ENCODE measurements at regions not wholly inside any gene's neighbourhood (a gene's known extent, or its start where the extent isn't known, plus 50 kb on each side); places are given as distances from the start of the nearest gene placed in this dataset.

- H3K4me3 Mint-ChIP-seq = no peak overlapping the region
- no peak overlapping the region for H3K27ac Mint-ChIP-seq
- peaks cover 3% of the 10 kb centered on the region for H3K27me3 Mint-ChIP-seq
- no peak for DNase-seq
- H3K36me3 Mint-ChIP-seq = no peaks in the 10 kb centered on the region
- H3K4me1 Mint-ChIP-seq = no peaks in the 10 kb centered on the region
- no peaks in the 10 kb centered on the region for H3K9me3 Mint-ChIP-seq
Measured at GRCh38 chr2:150599889-150600288, 112.4 kb upstream of the RND3 start.

DNA sequence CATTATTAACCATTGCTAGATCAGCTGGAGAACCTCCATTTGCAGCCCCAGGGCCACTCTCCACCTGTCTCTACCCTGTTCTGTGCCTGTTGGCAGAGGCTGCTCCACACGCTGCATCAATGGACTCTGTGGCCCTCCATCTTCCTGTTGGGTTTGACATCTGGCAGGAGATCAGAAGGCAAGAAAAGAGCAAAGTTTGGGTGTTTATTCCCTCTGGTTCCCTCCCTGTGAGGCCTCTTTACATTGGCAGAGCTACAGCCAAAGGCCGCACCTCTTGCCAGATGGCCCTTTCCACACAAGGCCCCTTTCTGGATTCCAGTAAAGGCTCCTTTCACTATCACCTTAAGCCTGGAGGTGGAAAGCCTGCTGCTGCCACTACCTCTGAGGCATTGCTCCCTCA is 110.9 kb upstream of the RND3 start:
- H3K4me1 Mint-ChIP-seq = no peaks in the 10 kb centered on the region
- DNase-seq = no peak
- no peaks in the 10 kb centered on the region for H3K9me3 Mint-ChIP-seq
- H3K4me3 Mint-ChIP-seq = no peak overlapping the region
- H3K36me3 Mint-ChIP-seq = no peaks in the 10 kb centered on the region
- no peak overlapping the region for H3K27ac Mint-ChIP-seq
- peaks cover 3% of the 10 kb centered on the region for H3K27me3 Mint-ChIP-seq

DNA sequence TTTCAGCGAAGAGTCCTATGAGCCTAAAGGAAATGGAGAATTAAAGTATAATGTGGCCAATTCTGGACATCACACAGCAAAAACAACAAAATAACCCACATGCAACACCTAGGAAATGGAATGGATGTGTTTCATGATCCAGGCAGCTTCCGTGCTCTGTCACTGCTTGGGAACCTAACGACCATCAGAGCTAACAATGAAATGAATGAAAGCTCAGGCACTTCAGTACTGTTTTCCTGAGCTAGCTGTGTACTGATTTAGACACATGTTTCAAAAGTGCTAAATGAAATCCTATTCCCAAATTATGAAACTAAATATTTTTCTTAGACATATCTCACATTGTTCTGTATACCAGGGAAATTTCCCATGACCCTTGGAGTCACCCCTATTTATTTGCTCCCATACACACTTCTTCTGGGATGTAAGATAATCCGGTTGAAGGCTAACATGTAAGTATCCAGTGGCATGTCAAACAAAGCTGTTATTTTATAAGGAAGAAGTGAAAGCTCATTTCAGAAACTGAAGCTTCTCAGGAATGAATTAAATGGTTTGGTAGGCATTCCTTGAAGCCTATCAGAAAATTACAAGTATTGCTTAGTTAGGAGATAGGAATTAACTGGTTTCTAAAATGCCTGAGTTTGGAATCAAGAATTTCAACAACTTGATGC is 108.5 kb upstream of the RND3 start:
- Mint-ChIP-seq H3K27me3 (peaks cover 3% of the 10 kb centered on the region), H3K36me3 (no peaks in the 10 kb centered on the region), H3K9me3 (no peaks in the 10 kb centered on the region), H3K27ac (no peak overlapping the region), H3K4me1 (no peaks in the 10 kb centered on the region), H3K4me3 (no peak overlapping the region)
- DNase-seq = no peak

- H3K9me3 Mint-ChIP-seq = no peaks in the 10 kb centered on the region
- no peaks in the 10 kb centered on the region for H3K4me1 Mint-ChIP-seq
- H3K27me3 Mint-ChIP-seq = peaks cover 3% of the 10 kb centered on the region
- DNase-seq = no peak
- no peak overlapping the region for H3K4me3 Mint-ChIP-seq
- H3K36me3 Mint-ChIP-seq = no peaks in the 10 kb centered on the region
- no peak overlapping the region for H3K27ac Mint-ChIP-seq
Measured at GRCh38 chr2:150594299-150594698, 106.8 kb upstream of the RND3 start.

GRCh38 chr2:150591496-150592285 is 104.2 kb upstream of the RND3 start:
- Mint-ChIP-seq H3K27me3 (no peaks in the 10 kb centered on the region), H3K4me1 (no peaks in the 10 kb centered on the region), H3K4me3 (no peak overlapping the region), H3K9me3 (no peaks in the 10 kb centered on the region), H3K27ac (no peak overlapping the region), H3K36me3 (no peaks in the 10 kb centered on the region)
- DNase-seq = no peak

DNA sequence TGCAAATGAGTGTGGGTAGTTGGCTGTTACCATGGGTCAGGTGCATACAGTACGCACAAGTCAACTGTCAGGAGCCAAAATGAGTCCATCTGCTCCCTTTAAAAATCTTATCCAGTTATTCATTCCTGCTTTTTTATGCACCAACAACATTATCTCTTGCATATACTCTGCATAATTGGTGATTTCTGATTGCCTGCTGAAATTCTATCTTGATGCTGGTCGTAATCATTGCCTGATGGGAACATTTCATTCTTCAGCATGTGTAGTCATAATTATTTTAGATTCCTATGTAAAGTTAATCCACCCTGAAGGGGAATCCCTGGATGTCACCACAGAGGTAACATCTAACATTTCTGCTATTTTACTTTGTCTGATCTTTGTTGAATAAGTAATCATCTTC is 102.2 kb upstream of the RND3 start:
- H3K27ac Mint-ChIP-seq = no peak overlapping the region
- H3K36me3 Mint-ChIP-seq = no peaks in the 10 kb centered on the region
- no peaks in the 10 kb centered on the region for H3K9me3 Mint-ChIP-seq
- no peak for DNase-seq
- no peaks in the 10 kb centered on the region for H3K4me1 Mint-ChIP-seq
- H3K4me3 Mint-ChIP-seq = no peak overlapping the region
- H3K27me3 Mint-ChIP-seq = no peaks in the 10 kb centered on the region

DNA sequence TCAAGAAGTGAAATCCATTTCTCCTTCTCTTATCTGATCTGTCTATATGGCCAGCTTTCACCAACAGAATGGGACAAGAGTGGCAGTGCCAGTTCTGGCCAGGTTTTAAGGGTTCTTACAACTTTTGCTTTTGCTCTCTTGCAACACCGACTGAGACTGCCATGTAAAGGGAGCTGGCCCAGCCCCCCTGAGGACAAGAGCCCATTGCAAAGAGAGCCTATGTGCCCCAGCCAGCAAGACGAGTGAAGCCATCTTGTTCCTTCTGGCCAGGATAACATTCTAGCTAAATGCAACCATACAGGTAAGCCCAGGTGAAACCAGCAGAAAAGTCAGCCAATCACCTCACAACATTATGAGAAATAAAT is 101.0 kb upstream of the RND3 start:
- no peak for DNase-seq
- Mint-ChIP-seq H3K4me1 (no peaks in the 10 kb centered on the region), H3K27me3 (no peaks in the 10 kb centered on the region), H3K9me3 (no peaks in the 10 kb centered on the region), H3K36me3 (no peaks in the 10 kb centered on the region), H3K4me3 (no peak overlapping the region), H3K27ac (no peak overlapping the region)

DNA sequence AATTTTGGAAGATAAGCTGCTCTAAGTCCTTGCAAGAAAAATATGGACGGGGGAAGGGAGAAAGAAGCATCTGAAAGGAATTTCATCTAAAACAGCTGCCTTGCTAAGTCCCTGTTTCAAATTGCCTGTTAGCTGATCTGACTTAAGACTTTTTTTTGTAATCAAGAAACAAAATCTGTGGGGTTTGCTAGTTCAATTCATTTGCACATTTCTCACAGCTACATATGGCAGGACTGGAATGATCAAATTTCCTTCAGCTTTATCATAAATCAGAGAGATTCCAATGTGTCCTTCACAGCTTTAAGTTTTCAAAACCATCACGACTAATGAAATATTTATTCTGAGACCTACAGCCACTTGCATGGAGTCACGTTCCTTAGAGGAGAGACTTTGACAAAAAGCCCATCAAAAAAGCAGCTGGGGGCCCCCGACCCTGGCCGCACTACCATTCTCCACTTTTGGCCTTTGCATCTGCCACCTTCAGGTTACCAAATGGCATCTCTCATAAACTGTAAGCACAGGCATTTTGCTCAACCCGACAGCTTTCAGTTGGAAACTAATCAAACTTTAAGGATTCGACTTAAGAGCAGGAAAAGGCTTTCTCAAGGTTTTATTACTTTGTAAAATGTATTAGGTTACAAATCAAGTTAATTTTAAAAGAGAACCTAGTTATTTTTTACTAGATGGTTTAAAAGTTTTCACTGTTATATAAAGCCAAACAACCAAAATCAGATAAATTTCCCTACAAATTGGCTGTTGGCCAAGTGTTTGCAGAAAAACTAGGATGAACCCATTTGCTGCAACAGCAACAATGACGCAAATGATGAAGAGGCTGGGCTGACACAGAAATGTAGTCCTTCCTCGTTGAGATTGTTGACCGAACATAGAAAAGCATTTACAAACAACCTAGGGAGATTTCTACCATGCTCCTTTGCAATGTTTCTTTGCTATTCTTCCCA is 100.4 kb upstream of the RND3 start:
- H3K9me3 Mint-ChIP-seq = no peaks in the 10 kb centered on the region

DNA sequence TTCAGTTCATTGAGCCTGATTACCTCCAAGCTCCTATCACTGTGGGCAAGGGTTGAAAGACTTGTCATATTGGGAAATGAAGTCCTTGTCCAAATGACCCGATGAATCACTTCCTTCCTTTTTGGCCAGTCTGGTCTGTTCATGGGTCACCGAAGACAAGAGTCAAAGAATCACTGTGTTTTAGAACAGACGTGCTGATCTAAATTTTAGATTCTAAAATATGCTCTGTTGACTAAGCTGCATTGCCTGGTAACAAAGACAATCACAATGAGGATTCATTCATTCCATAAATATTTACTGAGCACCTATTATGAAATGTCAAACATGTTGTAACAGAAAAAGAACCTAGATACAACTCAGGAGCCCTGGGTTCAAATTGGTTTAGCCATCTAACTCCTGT is 99.4 kb upstream of the RND3 start:
- no peaks in the 10 kb centered on the region for H3K36me3 Mint-ChIP-seq
- H3K4me1 Mint-ChIP-seq = no peaks in the 10 kb centered on the region
- H3K9me3 Mint-ChIP-seq = no peaks in the 10 kb centered on the region
- no peak for DNase-seq
- H3K4me3 Mint-ChIP-seq = no peak overlapping the region
- H3K27me3 Mint-ChIP-seq = no peaks in the 10 kb centered on the region
- no peak overlapping the region for H3K27ac Mint-ChIP-seq

More for the DNA sequence above, 100.4 kb upstream of the RND3 start:
- Mint-ChIP-seq H3K27me3 (no peaks in the 10 kb centered on the region), H3K27ac (no peak overlapping the region), H3K4me1 (no peaks in the 10 kb centered on the region), H3K4me3 (no peak overlapping the region), H3K36me3 (no peaks in the 10 kb centered on the region)
- no peak for DNase-seq

DNA sequence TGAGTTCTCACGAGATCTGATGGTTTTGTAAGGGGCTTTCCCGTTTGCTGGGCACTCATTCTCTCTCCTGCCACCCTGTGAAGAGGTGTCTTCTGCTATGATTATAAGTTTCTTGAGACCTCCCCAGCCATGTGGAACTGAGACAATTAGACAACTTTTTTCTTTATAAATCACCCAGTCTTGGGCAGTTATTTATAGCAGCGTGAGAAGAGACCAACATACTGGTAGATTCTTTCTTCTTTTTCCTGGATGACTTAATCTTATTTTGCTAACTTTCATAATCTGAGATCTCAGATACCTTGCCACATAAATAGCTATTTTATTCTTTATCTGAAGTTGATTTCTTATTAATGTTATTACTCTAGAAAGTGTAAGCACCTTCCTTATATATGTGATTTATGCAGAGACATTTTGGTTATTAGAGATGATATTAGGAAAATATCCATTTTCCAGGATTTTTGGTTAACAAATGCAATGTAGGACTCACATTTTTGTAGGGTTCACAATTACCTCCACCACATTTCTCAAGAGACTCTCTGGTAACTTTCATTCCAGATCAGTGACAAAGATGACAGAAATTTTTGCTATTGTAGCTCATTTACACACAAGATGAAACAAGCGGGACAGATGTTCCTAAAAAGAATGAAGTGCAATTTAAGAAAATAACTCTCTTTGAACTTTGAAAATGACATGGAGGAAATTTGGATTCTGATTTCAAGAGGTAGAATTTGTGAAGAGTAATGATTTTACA is 97.9 kb upstream of the RND3 start:
- H3K4me3 Mint-ChIP-seq = no peak overlapping the region
- DNase-seq = no peak
- H3K27me3 Mint-ChIP-seq = peaks cover 3% of the 10 kb centered on the region
- H3K36me3 Mint-ChIP-seq = no peaks in the 10 kb centered on the region
- H3K27ac Mint-ChIP-seq = no peak overlapping the region
- no peaks in the 10 kb centered on the region for H3K4me1 Mint-ChIP-seq
- no peaks in the 10 kb centered on the region for H3K9me3 Mint-ChIP-seq

- Mint-ChIP-seq H3K4me3 (no peak overlapping the region), H3K27ac (no peak overlapping the region), H3K36me3 (no peaks in the 10 kb centered on the region), H3K4me1 (no peaks in the 10 kb centered on the region), H3K27me3 (peaks cover 3% of the 10 kb centered on the region), H3K9me3 (no peaks in the 10 kb centered on the region)
- no peak for DNase-seq
Measured at GRCh38 chr2:150584081-150584480, 96.6 kb upstream of the RND3 start.

- Mint-ChIP-seq H3K9me3 (peaks cover 6% of the 10 kb centered on the region), H3K36me3 (no peaks in the 10 kb centered on the region), H3K27me3 (peaks cover 3% of the 10 kb centered on the region), H3K27ac (no peak overlapping the region), H3K4me1 (no peaks in the 10 kb centered on the region), H3K4me3 (no peak overlapping the region)
- no peak for DNase-seq
Measured at GRCh38 chr2:150581717-150582472, 94.4 kb upstream of the RND3 start.

DNA sequence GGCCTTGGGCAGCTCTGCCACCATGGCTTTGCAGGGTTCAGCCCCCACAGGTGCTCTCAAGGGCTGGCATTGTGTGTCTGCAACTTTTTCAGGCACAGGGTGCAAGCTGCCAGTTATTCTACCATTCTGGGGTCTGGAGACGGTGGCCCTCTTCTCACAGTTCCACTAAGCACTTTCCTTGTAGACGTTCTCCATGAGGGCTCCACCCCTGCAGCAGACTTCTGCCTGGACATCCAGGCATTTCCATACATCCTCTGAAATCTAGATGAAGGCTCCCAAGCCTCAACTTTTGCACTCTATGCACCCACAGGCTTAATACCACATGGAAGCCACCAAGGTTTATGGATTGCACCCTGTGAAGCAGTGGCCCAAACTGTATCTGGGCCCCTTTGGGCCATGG is 91.0 kb upstream of the RND3 start:
- DNase-seq = no peak
- Mint-ChIP-seq H3K4me1 (no peaks in the 10 kb centered on the region), H3K27me3 (peaks cover 3% of the 10 kb centered on the region), H3K4me3 (no peak overlapping the region), H3K27ac (no peak overlapping the region), H3K9me3 (peaks cover 6% of the 10 kb centered on the region), H3K36me3 (no peaks in the 10 kb centered on the region)

- Mint-ChIP-seq H3K9me3 (peaks cover 6% of the 10 kb centered on the region), H3K36me3 (no peaks in the 10 kb centered on the region), H3K4me1 (no peaks in the 10 kb centered on the region), H3K27me3 (peaks cover under 1% of the 10 kb centered on the region), H3K4me3 (no peak overlapping the region), H3K27ac (no peak overlapping the region)
- no peak for DNase-seq
Measured at GRCh38 chr2:150575861-150576260, 88.4 kb upstream of the RND3 start.

Measured in activated naive CD8-positive, alpha-beta T cell treated with anti-CD3 and anti-CD28 coated beads for 36 hours (primary cell).